Neutrophil (primary cell): ENCODE measurements at regions not wholly inside any gene's neighbourhood (a gene's known extent, or its start where the extent isn't known, plus 50 kb on each side); places are given as distances from the start of the nearest gene placed in this dataset.

Experiments used
- H3K27ac ChIP-seq: fragments of 200-600 bp; sonication (generic); 2 replicates; pipeline ENCODE4 v1.5.1; 2016; ENCODE audit warnings: mild to moderate bottlenecking, moderate library complexity
- H3K27me3 ChIP-seq: fragments of 200-600 bp; sonication (generic); 2 replicates; pipeline ENCODE4 v1.6.0; 2016; ENCODE audit warnings: mild to moderate bottlenecking
- H3K36me3 ChIP-seq: fragments of 200-600 bp; sonication (generic); 2 replicates; pipeline ENCODE4 v1.5.1; 2017
- H3K4me1 ChIP-seq, 2 experiments: fragments of 200-600 bp in 1 of 2; sonication (generic) in 1 of 2; 1 replicate in 1 of 2; 2 replicates in 1 of 2; pipeline versions ENCODE4 v1.5.1 to v1.6.1; 2013 to 2016; ENCODE audit warnings: low read depth in 1 of 2, low read length in 1 of 2, mild to moderate bottlenecking in 1 of 2, moderate library complexity in 1 of 2; ENCODE audit not compliant: control insufficient read depth in 1 of 2, insufficient read depth in 1 of 2
- H3K4me3 ChIP-seq, 2 experiments: fragments of 200-600 bp in 1 of 2; sonication (generic) in 1 of 2; 1 replicate in 1 of 2; 2 replicates in 1 of 2; pipeline ENCODE4 v1.5.1; 2013 to 2016; ENCODE audit warnings: low read depth in 1 of 2, low read length in 1 of 2, mild to moderate bottlenecking in 1 of 2, moderate library complexity in 1 of 2
- H3K9me3 ChIP-seq: fragments of 200-600 bp; sonication (generic); 2 replicates; pipeline ENCODE4 v1.5.1; 2016
- CTCF ChIP-seq: fragments of 200-600 bp; sonication (generic); IDR thresholded peaks from 2 replicates; pipeline ENCODE4 v1.5.1; 2016; ENCODE audit warnings: antibody characterized with exemption

- Histone ChIP-seq H3K4me1 (no peaks in the 10 kb centered on the region), H3K4me3 (no peak overlapping the region), H3K27me3 (no peaks in the 10 kb centered on the region), H3K36me3 (no peaks in the 10 kb centered on the region), H3K9me3 (no peaks in the 10 kb centered on the region), H3K27ac (no peak overlapping the region)
- TF ChIP-seq CTCF = no peak
Measured at GRCh38 chr21:25409978-25410377, 197.3 kb downstream of the MRPL39 start.

- Histone ChIP-seq H3K27me3 (no peaks in the 10 kb centered on the region), H3K4me3 (no peak overlapping the region), H3K36me3 (no peaks in the 10 kb centered on the region), H3K9me3 (no peaks in the 10 kb centered on the region), H3K27ac (no peak overlapping the region), H3K4me1 (no peaks in the 10 kb centered on the region)
- no peak for TF ChIP-seq CTCF
Measured at GRCh38 chr21:25408666-25409065, 198.6 kb downstream of the MRPL39 start.

GRCh38 chr21:25406887-25407579 lies 200.2 kb downstream of the MRPL39 start:
- no peaks in the 10 kb centered on the region for H3K36me3 ChIP-seq
- H3K9me3 ChIP-seq = no peaks in the 10 kb centered on the region
- H3K27ac ChIP-seq = no peak overlapping the region
- no peaks in the 10 kb centered on the region for H3K27me3 ChIP-seq
- TF ChIP-seq CTCF = no peak
- no peaks in the 10 kb centered on the region for H3K4me1 ChIP-seq
- no peak overlapping the region for H3K4me3 ChIP-seq

- Histone ChIP-seq H3K36me3 (no peaks in the 10 kb centered on the region), H3K4me3 (no peak overlapping the region), H3K4me1 (no peaks in the 10 kb centered on the region), H3K27me3 (no peaks in the 10 kb centered on the region), H3K27ac (no peak overlapping the region), H3K9me3 (no peaks in the 10 kb centered on the region)
- TF ChIP-seq CTCF = no peak
Measured at GRCh38 chr21:25405984-25406383, 201.3 kb downstream of the MRPL39 start.

GRCh38 chr21:25402134-25402961 lies 204.9 kb downstream of the MRPL39 start:
- Histone ChIP-seq H3K27me3 (no peaks in the 10 kb centered on the region), H3K27ac (no peak overlapping the region), H3K36me3 (no peaks in the 10 kb centered on the region), H3K9me3 (no peaks in the 10 kb centered on the region), H3K4me3 (no peak overlapping the region), H3K4me1 (no peaks in the 10 kb centered on the region)
- no peak for TF ChIP-seq CTCF
